GM12873 (cell line): ENCODE measurements at regions not wholly inside any gene's neighbourhood (a gene's known extent, or its start where the extent isn't known, plus 50 kb on each side); places are given as distances from the start of the nearest gene placed in this dataset.

ENCODE experiments used
- TF ChIP-seq, protein P1 (sequence below): IDR thresholded peaks from 2 replicates; pipeline ENCODE4 v1.5.1; 2012; ENCODE audit warnings: low read depth, mild to moderate bottlenecking, moderate library complexity, low read length, control low read depth; ENCODE audit not compliant: insufficient read depth; ENCODE audit errors: missing control alignments

DNA sequence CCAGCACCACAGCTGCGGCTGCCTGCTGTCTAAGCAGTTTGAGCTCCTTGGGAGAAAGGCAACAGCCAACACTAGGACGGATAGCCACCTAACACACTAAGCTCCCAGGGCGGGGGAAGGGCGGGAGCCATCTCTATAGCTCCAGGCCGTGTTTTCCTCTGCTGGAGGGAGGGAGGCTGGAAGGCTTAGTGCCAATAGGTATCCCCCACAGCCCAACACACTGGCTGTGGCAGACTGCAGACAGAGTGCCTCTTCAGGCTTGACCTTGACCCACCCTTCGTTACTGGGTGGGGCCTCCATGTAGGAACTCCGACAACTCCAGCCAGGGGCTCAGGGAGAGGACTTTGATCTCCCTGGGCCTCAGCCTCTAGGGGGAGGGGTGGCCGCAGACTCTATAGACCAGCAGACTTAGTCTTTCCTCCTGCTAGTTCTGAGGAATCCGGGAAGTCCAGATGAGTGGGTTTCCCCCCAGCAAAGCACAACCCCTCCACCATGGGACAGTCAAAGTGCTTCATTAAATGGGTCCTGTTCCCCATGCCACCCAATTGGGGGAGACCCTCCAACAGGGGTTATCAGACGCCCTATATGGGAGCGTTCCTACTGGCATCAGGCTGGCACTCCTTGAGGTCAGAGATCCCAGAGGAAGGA, 314.4 kb upstream of the MKI67 start:
- TF ChIP-seq, protein P1, sequence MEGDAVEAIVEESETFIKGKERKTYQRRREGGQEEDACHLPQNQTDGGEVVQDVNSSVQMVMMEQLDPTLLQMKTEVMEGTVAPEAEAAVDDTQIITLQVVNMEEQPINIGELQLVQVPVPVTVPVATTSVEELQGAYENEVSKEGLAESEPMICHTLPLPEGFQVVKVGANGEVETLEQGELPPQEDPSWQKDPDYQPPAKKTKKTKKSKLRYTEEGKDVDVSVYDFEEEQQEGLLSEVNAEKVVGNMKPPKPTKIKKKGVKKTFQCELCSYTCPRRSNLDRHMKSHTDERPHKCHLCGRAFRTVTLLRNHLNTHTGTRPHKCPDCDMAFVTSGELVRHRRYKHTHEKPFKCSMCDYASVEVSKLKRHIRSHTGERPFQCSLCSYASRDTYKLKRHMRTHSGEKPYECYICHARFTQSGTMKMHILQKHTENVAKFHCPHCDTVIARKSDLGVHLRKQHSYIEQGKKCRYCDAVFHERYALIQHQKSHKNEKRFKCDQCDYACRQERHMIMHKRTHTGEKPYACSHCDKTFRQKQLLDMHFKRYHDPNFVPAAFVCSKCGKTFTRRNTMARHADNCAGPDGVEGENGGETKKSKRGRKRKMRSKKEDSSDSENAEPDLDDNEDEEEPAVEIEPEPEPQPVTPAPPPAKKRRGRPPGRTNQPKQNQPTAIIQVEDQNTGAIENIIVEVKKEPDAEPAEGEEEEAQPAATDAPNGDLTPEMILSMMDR, result no peak

DNA sequence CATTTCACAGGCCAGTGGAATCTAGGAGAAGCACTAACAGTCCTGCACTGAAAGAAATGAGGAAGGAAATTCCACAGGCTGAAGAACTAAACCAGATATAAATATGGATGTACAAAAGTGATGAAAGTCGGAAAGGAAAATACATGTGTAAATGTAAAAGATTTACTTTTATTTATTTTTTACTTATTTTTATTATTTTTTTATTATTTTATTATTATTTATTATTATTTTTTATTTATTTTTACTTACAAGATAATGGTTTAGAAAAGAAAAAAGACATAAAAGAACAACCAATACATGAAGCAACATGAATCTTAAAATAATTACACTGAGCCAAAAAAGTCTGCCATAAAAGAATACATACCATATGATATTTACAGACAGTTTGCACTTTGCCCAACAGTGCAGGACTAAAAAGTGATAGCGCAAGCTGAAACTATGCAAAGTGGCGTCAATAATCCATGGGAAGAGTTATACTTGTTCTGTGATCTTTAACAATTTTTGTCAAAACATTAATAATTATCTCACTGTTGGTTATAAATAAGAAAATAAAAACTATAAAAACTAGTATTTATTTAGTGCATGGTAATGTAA, 317.8 kb upstream of the MKI67 start:
- TF ChIP-seq, protein P1, result no peak

DNA sequence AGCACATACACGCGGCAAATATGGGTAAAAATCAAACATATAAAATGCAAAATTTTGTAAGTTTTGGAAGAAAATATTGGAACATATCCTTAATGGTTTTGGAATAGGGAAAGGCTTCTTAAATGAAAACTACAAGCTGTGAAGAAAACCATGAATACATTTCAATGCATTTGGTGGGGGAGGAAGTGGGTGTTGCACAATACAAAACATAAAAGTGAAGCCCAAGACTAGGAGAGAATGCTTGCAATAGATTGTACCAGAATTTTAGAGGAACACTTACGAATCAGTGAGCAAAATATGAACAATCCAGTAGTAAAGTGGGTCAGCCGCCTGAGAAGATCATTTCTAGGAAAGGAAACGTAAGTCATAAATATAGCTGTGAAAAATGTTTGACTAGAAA, 322.6 kb upstream of the MKI67 start:
- TF ChIP-seq, protein P1, result no peak

DNA sequence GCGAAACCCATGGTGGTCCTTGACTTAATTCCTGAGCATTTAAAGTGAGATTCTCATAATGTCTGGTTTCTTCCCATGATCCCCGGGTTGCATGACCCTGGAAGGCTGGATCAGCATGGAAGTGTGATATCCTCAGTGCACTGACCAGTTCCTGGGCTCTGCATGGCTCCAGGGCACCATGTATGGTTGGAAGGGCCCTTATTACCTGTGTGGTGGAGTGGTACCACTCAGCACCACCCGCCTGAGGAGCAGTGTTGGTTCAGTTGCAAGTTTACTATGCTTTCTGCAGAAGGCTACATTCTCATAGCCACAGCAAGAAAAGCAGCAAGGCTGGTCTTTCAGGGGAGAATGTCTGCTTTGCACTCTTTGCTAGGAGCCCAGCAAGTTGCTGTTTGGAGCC, 325.7 kb upstream of the MKI67 start:
- TF ChIP-seq, protein P1, result no peak

DNA sequence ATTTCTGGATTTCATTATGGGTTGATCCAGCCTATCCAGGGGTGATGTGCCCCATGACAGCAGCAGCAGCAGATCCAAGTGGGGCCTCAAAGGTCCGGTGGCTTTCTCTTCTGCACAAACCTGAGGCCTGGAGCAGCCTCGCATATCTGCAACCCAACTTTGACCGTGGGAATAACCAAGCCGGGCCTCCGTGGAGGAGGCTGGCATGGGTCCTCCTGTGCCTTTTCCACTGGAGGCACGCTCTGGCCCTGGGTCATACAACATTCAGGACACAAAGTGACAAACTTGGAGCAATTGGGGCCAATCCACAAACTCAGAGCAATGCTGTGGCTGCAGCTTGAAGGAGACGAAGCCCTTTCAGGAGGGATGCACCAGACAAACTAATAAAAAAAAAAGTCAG, 330.0 kb upstream of the MKI67 start:
- TF ChIP-seq, protein P1, result no peak

DNA sequence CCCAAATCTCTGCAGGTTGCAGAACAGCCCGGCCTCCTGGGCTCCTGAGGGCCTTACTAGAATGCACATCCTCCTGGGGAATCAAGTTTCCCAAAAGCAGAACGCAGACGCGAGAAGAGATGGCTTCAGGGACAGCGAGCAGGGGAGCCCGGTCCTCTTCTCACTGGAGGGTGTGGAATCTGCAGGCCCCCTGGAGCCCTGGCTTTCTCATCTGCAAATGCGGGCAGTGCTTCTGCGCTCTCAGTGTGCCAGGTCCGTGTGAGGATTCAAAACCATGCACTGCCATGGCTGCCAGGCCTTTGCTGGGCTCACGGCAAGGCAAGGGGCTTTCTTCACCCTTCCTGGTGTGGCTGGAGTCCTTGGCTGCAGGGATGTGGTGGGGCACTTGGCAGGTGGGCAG, 330.9 kb upstream of the MKI67 start:
- TF ChIP-seq, protein P1, result no peak

DNA sequence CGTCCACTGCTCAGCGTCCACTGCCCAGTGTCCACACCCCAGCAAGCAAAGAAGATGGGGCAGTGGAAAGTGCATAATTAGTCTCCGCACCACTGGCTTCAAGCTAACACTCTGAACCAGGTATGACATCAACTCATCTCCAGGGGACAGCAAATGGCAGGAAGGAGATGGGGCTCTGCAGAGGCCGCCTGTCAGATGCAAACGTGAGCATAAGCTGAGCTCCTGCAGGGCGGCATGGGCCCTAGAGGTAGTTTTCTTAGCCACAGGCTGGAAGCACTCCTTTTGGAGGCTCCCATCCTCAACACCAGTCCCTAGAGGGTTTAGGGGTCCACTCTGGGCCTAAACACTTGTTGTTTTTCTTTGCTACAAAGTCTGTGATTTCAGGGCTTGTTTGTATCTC, 335.8 kb upstream of the MKI67 start:
- TF ChIP-seq, protein P1, result no peak

DNA sequence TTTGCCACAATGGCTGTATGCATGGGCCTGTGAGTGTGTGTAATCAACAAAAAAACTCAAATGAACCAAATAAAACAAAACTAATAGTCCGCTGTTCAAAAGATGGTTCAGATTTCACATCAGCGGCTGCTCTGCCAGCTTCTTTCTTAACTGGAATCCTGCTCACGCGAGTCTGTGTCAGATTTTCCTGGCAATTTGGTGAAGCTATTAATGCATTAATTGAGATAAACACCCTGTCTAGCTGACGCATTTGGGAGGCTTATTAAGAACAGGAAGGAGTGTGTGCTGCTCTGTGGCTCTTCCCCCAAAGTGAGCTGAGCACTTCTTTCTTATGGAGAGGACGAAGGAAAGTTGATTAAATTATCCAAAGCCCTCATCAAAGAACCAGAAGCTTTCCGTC, 336.6 kb upstream of the MKI67 start:
- TF ChIP-seq, protein P1, result no peak
